Lower leg skin (tissue), 4 donors: ENCODE measurements at regions not wholly inside any gene's neighbourhood (a gene's known extent, or its start where the extent isn't known, plus 50 kb on each side); places are given as distances from the start of the nearest gene placed in this dataset.
"Not testable (repeated sequence)": the region's sequence is repeated elsewhere in the genome, so short reads cannot be mapped to it uniquely, and the experiment has no call there.

Experiments used
- DNase-seq, 2 donors: peaks; one replicate each; pipeline ENCODE4 v3.0.0-alpha.2; 2019; ENCODE audit warnings: low spot score in 2 of 2
- H3K4me3 ChIP-seq: fragments of 200-600 bp; sonication (generic); 2 replicates; pipeline ENCODE4 v1.5.1; 2017; ENCODE audit warnings: mild to moderate bottlenecking, low read depth; ENCODE audit not compliant: poor library complexity, severe bottlenecking
- POLR2A ChIP-seq, 2 donors: fragments of 450-650 bp; IDR thresholded peaks; one replicate each; pipeline ENCODE4 v1.6.1; 2016 to 2017; ENCODE audit warnings: antibody characterized with exemption in 2 of 2, mild to moderate bottlenecking in 1 of 2, moderate library complexity in 1 of 2
- WGBS, 2 donors: methylation state at CpG; one replicate each; pipeline ENCODE4 v1.1.5; 2018; 5-methylcytosine and 5-hydroxymethylcytosine counted together
- intact Hi-C: fragments of 100-400 bp; cut with DNase I; formaldehyde crosslinking; loops from one replicate; pipeline ENCODE4 v1.15.0; 2023; ENCODE audit warnings: low total_unique reads
- TF ChIP-seq, protein P1 (sequence below), 3 donors: fragments of 450-650 bp; IDR thresholded peaks; one replicate each; pipeline ENCODE4 v1.5.1; 2016; ENCODE audit warnings: antibody characterized with exemption in 3 of 3, mild to moderate bottlenecking in 3 of 3, moderate library complexity in 2 of 3

- DNase-seq = no peak
- H3K4me3 ChIP-seq = no peak overlapping the region
- no peak for TF ChIP-seq POLR2A (IDR thresholded peaks at IDR 0.05)
- TF ChIP-seq, protein P1, sequence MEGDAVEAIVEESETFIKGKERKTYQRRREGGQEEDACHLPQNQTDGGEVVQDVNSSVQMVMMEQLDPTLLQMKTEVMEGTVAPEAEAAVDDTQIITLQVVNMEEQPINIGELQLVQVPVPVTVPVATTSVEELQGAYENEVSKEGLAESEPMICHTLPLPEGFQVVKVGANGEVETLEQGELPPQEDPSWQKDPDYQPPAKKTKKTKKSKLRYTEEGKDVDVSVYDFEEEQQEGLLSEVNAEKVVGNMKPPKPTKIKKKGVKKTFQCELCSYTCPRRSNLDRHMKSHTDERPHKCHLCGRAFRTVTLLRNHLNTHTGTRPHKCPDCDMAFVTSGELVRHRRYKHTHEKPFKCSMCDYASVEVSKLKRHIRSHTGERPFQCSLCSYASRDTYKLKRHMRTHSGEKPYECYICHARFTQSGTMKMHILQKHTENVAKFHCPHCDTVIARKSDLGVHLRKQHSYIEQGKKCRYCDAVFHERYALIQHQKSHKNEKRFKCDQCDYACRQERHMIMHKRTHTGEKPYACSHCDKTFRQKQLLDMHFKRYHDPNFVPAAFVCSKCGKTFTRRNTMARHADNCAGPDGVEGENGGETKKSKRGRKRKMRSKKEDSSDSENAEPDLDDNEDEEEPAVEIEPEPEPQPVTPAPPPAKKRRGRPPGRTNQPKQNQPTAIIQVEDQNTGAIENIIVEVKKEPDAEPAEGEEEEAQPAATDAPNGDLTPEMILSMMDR (IDR thresholded peaks at IDR 0.05) = no peak
- 65 to 66% methylated on average over 5 of the region's 5 CpGs for WGBS, 2 donors
- intact Hi-C loops = no loop called here
Measured at GRCh38 chr12:46516238-46516932, 143.8 kb upstream of the SLC38A2 start.

GRCh38 chr12:46515829-46516228 lies 143.3 kb upstream of the SLC38A2 start:
- no peak overlapping the region for H3K4me3 ChIP-seq
- no peak for DNase-seq
- no peak for TF ChIP-seq POLR2A (IDR thresholded peaks at IDR 0.05)
- TF ChIP-seq, protein P1 (IDR thresholded peaks at IDR 0.05) = no peak
- WGBS, 2 donors = 90 to 100% methylated on average over 1 of the region's 1 CpG
- intact Hi-C loops = no loop called here

GRCh38 chr12:46514886-46515285 lies 142.3 kb upstream of the SLC38A2 start:
- DNase-seq = no peak
- no peak overlapping the region for H3K4me3 ChIP-seq
- TF ChIP-seq, protein P1 (IDR thresholded peaks at IDR 0.05) = no peak
- no peak for TF ChIP-seq POLR2A (IDR thresholded peaks at IDR 0.05)
- WGBS, 2 donors = 56 to 64% methylated on average over 2 of the region's 2 CpGs
- intact Hi-C loops = no loop called here

- DNase-seq, H3K4me3 ChIP-seq, intact Hi-C loops: not testable (repeated sequence)
Measured at GRCh38 chr12:46510257-46510656, 137.7 kb upstream of the SLC38A2 start.

GRCh38 chr12:46509135-46509534 lies 136.6 kb upstream of the SLC38A2 start:
- WGBS, 2 donors = 28 to 39% methylated on average over 1 of the region's 1 CpG
- TF ChIP-seq, protein P1 (IDR thresholded peaks at IDR 0.05) = no peak
- TF ChIP-seq POLR2A (IDR thresholded peaks at IDR 0.05) = no peak
- DNase-seq = no peak

DNA sequence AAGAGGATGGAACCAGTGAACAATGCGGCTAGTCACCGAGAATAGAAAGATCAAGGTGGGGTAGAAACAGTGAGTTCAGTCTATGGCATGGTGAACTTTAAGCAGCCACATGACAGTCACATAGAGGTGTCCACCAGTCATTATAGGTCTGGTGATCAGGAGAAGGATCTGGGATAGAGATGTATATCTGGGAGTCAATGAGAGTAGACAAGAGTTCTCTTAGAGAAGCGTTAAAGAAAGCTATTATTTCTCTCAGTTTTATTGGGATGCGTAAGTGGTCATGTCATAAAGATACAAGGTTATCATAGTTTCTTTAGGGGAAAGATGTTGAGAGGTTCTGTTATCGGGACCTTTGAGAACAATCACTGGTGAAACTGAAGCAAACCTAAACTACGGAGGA lies 136.1 kb upstream of the SLC38A2 start:
- H3K4me3 ChIP-seq = no peak overlapping the region
- WGBS, 2 donors = 95 to 97% methylated on average over 6 of the region's 6 CpGs
- DNase-seq = no peak
- intact Hi-C loops = no loop called here
- TF ChIP-seq POLR2A (IDR thresholded peaks at IDR 0.05) = no peak
- TF ChIP-seq, protein P1 (IDR thresholded peaks at IDR 0.05) = no peak

More at GRCh38 chr12:46509135-46509534, 136.6 kb upstream of the SLC38A2 start:
- intact Hi-C loops = no loop called here
- H3K4me3 ChIP-seq = no peak overlapping the region
